CD14-positive monocyte (primary cell): ENCODE measurements at regions not wholly inside any gene's neighbourhood (a gene's known extent, or its start where the extent isn't known, plus 50 kb on each side); places are given as distances from the start of the nearest gene placed in this dataset.

Experiments used
- DNase-seq, 3 donors: peaks; one replicate each; pipeline ENCODE4 v3.0.0-alpha.2; 2011 to 2022
- H2AFZ ChIP-seq: 2 replicates; pipeline ENCODE4 v1.6.0; 2012; ENCODE audit warnings: mild to moderate bottlenecking, low read depth, low read length, inconsistent platforms; ENCODE audit not compliant: insufficient read depth, poor library complexity, severe bottlenecking
- H3K27ac ChIP-seq, 2 donors: 1 replicate in 1 of 2; 2 replicates in 1 of 2; pipeline ENCODE4 v1.5.1; 2012 to 2013; ENCODE audit warnings: low read length in 2 of 2, control low read depth in 1 of 2, inconsistent platforms in 1 of 2, low read depth in 1 of 2, mild to moderate bottlenecking in 1 of 2
- H3K27me3 ChIP-seq, 2 donors: one replicate each; pipeline versions ENCODE4 v1.6.0 to v1.6.1; 2011 to 2013; ENCODE audit warnings: low read length in 2 of 2; ENCODE audit not compliant: control insufficient read depth in 2 of 2, insufficient read depth in 2 of 2
- H3K36me3 ChIP-seq, 2 donors: replicated peaks in 1 of 2; 1 replicate in 1 of 2; 2 replicates in 1 of 2; pipeline versions ENCODE4 v1.5.1 to v1.6.1; 2012 to 2013; ENCODE audit warnings: low read length in 2 of 2, control low read depth in 1 of 2, inconsistent platforms in 1 of 2, mild to moderate bottlenecking in 1 of 2; ENCODE audit not compliant: insufficient read depth in 2 of 2, control insufficient read depth in 1 of 2
- H3K4me1 ChIP-seq, 2 donors: 1 replicate in 1 of 2; 2 replicates in 1 of 2; pipeline versions ENCODE4 v1.5.1 to v1.6.1; 2012 to 2013; ENCODE audit warnings: low read length in 2 of 2, control low read depth in 1 of 2, inconsistent platforms in 1 of 2, mild to moderate bottlenecking in 1 of 2, moderate library complexity in 1 of 2; ENCODE audit not compliant: insufficient read depth in 2 of 2, control insufficient read depth in 1 of 2
- H3K4me2 ChIP-seq: replicated peaks from 2 replicates; pipeline ENCODE3; 2012; ENCODE audit warnings: low read length, moderate library complexity, mild to moderate bottlenecking; ENCODE audit not compliant: poor library complexity, severe bottlenecking; ENCODE audit errors: extremely low read depth
- H3K4me3 ChIP-seq, 3 experiments: fragments of 200-600 bp in 1 of 3; sonication (generic) in 1 of 3; replicated peaks in 1 of 3; 1 replicate in 2 of 3; 2 replicates in 1 of 3; pipeline ENCODE4 v1.5.1; 2011 to 2013; ENCODE audit warnings: low read length in 3 of 3, mild to moderate bottlenecking in 3 of 3, control low read depth in 2 of 3, low read depth in 2 of 3, inconsistent platforms in 1 of 3, moderate library complexity in 1 of 3
- H3K79me2 ChIP-seq: 2 replicates; pipeline ENCODE4 v1.6.0; 2012; ENCODE audit warnings: mild to moderate bottlenecking, control low read depth, inconsistent platforms, low read length, moderate library complexity; ENCODE audit not compliant: insufficient read depth
- H3K9ac ChIP-seq: 2 replicates; pipeline ENCODE4 v1.6.0; 2017; ENCODE audit warnings: low read length, mild to moderate bottlenecking; ENCODE audit not compliant: insufficient read depth, poor library complexity, severe bottlenecking
- H3K9me3 ChIP-seq, 2 donors: replicated peaks in 1 of 2; 1 replicate in 1 of 2; 2 replicates in 1 of 2; pipeline versions ENCODE4 v1.5.1 to v1.6.1; 2012 to 2013; ENCODE audit warnings: low read length in 2 of 2, control low read depth in 1 of 2; ENCODE audit not compliant: control insufficient read depth in 1 of 2, insufficient read depth in 1 of 2
- H4K20me1 ChIP-seq: 2 replicates; pipeline ENCODE4 v1.6.0; 2012; ENCODE audit warnings: mild to moderate bottlenecking, low read length, control low read depth, moderate library complexity; ENCODE audit not compliant: insufficient read depth
- H3K27ac Mint-ChIP-seq, 7 donors: one replicate each; pipeline ENCODE4 v1.8.0; 2020; ENCODE audit warnings: mild to moderate bottlenecking in 7 of 7, mixed read lengths in 7 of 7, moderate library complexity in 6 of 7, inconsistent platforms in 2 of 7
- H3K27me3 Mint-ChIP-seq, 3 donors: one replicate each; pipeline ENCODE4 v1.8.0; 2021 to 2022; ENCODE audit warnings: low read depth in 3 of 3, mild to moderate bottlenecking in 3 of 3, mixed read lengths in 3 of 3, moderate library complexity in 3 of 3, inconsistent platforms in 1 of 3
- H3K36me3 Mint-ChIP-seq, 2 donors: one replicate each; pipeline ENCODE4 v1.8.0; 2020; ENCODE audit warnings: mixed read lengths in 2 of 2, inconsistent platforms in 1 of 2, mild to moderate bottlenecking in 1 of 2
- H3K4me1 Mint-ChIP-seq: one replicate; pipeline ENCODE4 v1.8.0; 2020; ENCODE audit warnings: mild to moderate bottlenecking, mixed read lengths
- H3K4me3 Mint-ChIP-seq, 2 donors: one replicate each; pipeline ENCODE4 v1.8.0; 2020; ENCODE audit warnings: mild to moderate bottlenecking in 2 of 2, mixed read lengths in 2 of 2, moderate library complexity in 1 of 2
- H3K9me3 Mint-ChIP-seq, 7 donors: one replicate each; pipeline ENCODE4 v1.8.0; 2020 to 2022; ENCODE audit warnings: mixed read lengths in 7 of 7, mild to moderate bottlenecking in 6 of 7, moderate library complexity in 6 of 7, inconsistent platforms in 2 of 7
- WGBS: methylation state at CpG from one replicate; pipeline ENCODE4 v1.1.5; 2013; ENCODE audit warnings: missing lambda C conversion rate; ENCODE audit not compliant: insufficient coverage; 5-methylcytosine and 5-hydroxymethylcytosine counted together
- intact Hi-C, 2 donors: fragments of 100-400 bp; cut with micrococcal nuclease; formaldehyde crosslinking; loops; one replicate each; pipeline versions ENCODE4 v1.15.0 to v1.15.1; 2023
- TF ChIP-seq, protein P1 (sequence below): fragments of 200-600 bp; IDR thresholded peaks from one replicate; pipeline ENCODE4 v1.8.0; 2022; ENCODE audit warnings: antibody characterized with exemption, mild to moderate bottlenecking

DNA sequence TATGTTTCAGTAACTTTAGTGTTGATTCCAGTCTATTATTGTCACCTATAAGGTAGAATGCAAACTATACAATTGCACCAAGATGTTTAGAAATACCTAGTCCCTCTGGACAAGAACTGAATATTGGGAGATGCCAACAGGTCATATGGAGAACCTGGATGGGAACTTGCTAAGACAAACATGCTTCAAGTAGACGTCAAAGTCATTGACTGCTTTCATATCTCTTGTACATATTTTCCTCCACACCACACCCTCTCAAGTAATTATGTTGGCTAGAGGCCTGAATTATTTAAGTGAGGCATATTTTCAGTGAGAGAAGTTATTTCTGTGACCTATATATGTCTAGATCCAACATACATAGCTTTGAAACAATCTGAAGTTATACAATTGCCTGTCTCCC is 453.3 kb downstream of the ELAVL2 start:
- peaks cover 0 to 3% (median 2%) of the 10 kb centered on the region in 3 donors for H3K27me3 Mint-ChIP-seq

DNA sequence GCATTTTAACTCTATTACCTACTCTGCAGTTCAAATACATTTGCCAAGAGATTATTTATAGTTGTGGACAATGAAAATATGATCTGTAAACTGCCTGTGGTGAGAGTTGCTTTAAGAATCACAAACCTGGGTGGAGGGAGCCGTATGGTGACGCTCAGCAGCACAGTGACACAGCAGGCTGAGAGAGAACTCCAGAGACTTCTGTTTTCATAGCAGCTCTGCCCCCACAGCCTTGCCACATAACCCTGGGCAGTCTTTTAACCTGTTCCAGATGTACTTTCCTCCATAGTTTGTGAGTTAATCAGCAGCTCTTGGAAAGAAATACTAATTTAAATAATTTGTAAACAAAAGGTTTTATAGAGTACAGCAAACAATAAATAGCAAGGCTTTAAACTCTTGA is 450.5 kb downstream of the ELAVL2 start:
- TF ChIP-seq, protein P1, sequence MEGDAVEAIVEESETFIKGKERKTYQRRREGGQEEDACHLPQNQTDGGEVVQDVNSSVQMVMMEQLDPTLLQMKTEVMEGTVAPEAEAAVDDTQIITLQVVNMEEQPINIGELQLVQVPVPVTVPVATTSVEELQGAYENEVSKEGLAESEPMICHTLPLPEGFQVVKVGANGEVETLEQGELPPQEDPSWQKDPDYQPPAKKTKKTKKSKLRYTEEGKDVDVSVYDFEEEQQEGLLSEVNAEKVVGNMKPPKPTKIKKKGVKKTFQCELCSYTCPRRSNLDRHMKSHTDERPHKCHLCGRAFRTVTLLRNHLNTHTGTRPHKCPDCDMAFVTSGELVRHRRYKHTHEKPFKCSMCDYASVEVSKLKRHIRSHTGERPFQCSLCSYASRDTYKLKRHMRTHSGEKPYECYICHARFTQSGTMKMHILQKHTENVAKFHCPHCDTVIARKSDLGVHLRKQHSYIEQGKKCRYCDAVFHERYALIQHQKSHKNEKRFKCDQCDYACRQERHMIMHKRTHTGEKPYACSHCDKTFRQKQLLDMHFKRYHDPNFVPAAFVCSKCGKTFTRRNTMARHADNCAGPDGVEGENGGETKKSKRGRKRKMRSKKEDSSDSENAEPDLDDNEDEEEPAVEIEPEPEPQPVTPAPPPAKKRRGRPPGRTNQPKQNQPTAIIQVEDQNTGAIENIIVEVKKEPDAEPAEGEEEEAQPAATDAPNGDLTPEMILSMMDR = no peak
- intact Hi-C loops = no loop called here
- Mint-ChIP-seq H3K27me3 (peaks cover 0 to 1% (median 0%) of the 10 kb centered on the region in 3 donors), H3K4me3 (no peak overlapping the region), H3K9me3 (peaks cover 0 to 5% (median 0%) of the 10 kb centered on the region in 7 donors), H3K27ac (no peak overlapping the region), H3K36me3 (no peaks in the 10 kb centered on the region), H3K4me1 (no peaks in the 10 kb centered on the region)
- H3K27me3 ChIP-seq = no peaks in the 10 kb centered on the region
- no peaks in the 10 kb centered on the region for H3K36me3 ChIP-seq
- no peaks in the 10 kb centered on the region for H3K9me3 ChIP-seq
- DNase-seq = no peak
- no peak overlapping the region for H3K27ac ChIP-seq
- no peaks in the 10 kb centered on the region for H3K4me1 ChIP-seq
- no peak overlapping the region for H3K4me3 ChIP-seq
- no peaks in the 10 kb centered on the region for H3K79me2 ChIP-seq
- H4K20me1 ChIP-seq = no peaks in the 10 kb centered on the region
- H2AFZ ChIP-seq = no peak overlapping the region
- H3K4me2 ChIP-seq = no peak overlapping the region
- WGBS = no CpG with 5 or more reads among the region's 2 CpGs
- H3K9ac ChIP-seq = no peak overlapping the region

More for the DNA sequence above, 453.3 kb downstream of the ELAVL2 start:
- H3K4me3 ChIP-seq = no peak overlapping the region
- no peaks in the 10 kb centered on the region for H3K4me1 ChIP-seq
- H3K9me3 ChIP-seq = peaks cover 0 to 2% of the 10 kb centered on the region in 2 donors
- no peak overlapping the region for H3K4me2 ChIP-seq
- DNase-seq = no peak
- no CpG with 5 or more reads among the region's 1 CpG for WGBS
- Mint-ChIP-seq H3K9me3 (peaks cover 0 to 2% (median under 1%) of the 10 kb centered on the region in 7 donors), H3K27ac (no peak overlapping the region), H3K4me1 (no peaks in the 10 kb centered on the region), H3K4me3 (no peak overlapping the region), H3K36me3 (no peaks in the 10 kb centered on the region)
- H3K9ac ChIP-seq = no peak overlapping the region
- no peak overlapping the region for H3K27ac ChIP-seq
- H2AFZ ChIP-seq = no peak overlapping the region
- TF ChIP-seq, protein P1 = no peak
- no peaks in the 10 kb centered on the region for H4K20me1 ChIP-seq
- H3K79me2 ChIP-seq = no peaks in the 10 kb centered on the region
- H3K27me3 ChIP-seq = no peaks in the 10 kb centered on the region
- intact Hi-C loops = no loop called here
- H3K36me3 ChIP-seq = no peaks in the 10 kb centered on the region
